ENCODE measurements at regions not wholly inside any gene's neighbourhood (a gene's known extent, or its start where the extent isn't known, plus 50 kb on each side); places are given as distances from the start of the nearest gene placed in this dataset.

DNA sequence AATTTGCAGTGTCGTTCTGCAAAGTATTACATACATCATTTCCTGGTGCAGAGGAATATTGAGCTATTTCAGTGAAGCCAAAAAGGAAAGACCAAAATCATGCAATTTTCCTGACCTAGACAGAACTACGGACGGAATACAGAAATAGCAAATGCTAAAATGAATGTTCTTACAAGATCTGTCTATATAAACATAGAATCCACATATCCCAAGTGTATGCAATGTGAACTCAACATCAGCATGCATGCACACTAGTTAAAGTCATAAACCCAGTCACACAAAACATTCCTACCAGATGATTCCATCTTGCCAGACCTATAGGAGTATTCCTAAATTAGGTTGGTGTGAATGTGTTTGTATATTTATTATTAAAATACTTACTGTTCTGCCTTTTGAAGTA is 383.7 kb upstream of the ZNF507 start:
- H3K27ac ChIP-seq (ENCODE audit: low read length) = no peak overlapping the region
- no peak overlapping the region for H3K9ac ChIP-seq (ENCODE audit: low read length)
- H3K4me3 ChIP-seq (ENCODE audit: low read length) = no peak overlapping the region
- H3K36me3 ChIP-seq (ENCODE audit: insufficient read depth, low read length) = no peaks in the 10 kb centered on the region
- no peaks in the 10 kb centered on the region for H3K4me1 ChIP-seq (ENCODE audit: low read length)
- no peak for DNase-seq
- H3K27me3 ChIP-seq (ENCODE audit: low read length) = no peaks in the 10 kb centered on the region
- H3K9me2 ChIP-seq (replicated peaks; ENCODE audit: insufficient read depth, low read length) = no peaks in the 10 kb centered on the region
- H3K79me2 ChIP-seq (ENCODE audit: low read length) = no peaks in the 10 kb centered on the region
- no peaks in the 10 kb centered on the region for H4K20me1 ChIP-seq (ENCODE audit: insufficient read depth, low read depth, low read length)
- H3K4me2 ChIP-seq (ENCODE audit: low read depth, low read length, poor library complexity, severe bottlenecking) = no peak overlapping the region
- H3K9me3 ChIP-seq (ENCODE audit: low read length) = no peaks in the 10 kb centered on the region
- H2AFZ ChIP-seq (ENCODE audit: low read length) = no peak overlapping the region

DNA sequence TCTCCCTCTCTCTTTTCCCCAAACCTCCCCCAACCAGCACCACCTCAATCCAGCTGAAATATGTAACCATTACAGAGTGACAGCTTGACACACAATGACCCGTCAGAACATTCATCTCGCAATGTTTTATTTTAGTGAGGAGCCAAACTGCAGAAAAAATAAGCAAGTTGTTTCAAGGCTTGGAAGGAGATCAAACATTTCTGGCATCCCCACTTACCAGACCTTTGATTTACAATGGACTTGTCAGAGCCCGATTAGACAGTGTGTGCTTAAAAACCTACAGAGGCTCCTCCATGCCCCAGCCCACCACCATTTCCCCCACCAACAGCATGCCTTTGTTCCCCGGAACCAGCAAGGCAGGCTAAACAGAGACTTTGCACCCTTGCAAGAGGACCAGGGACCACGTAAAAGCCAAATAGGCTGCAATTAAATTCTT is 382.8 kb upstream of the ZNF507 start:
- H3K4me2 ChIP-seq (ENCODE audit: low read depth, low read length, poor library complexity, severe bottlenecking) = no peak overlapping the region
- no peak for DNase-seq
- H3K36me3 ChIP-seq (ENCODE audit: insufficient read depth, low read length) = no peaks in the 10 kb centered on the region
- H3K27me3 ChIP-seq (ENCODE audit: low read length) = no peaks in the 10 kb centered on the region
- no peaks in the 10 kb centered on the region for H3K9me2 ChIP-seq (replicated peaks; ENCODE audit: insufficient read depth, low read length)
- no peaks in the 10 kb centered on the region for H3K4me1 ChIP-seq (ENCODE audit: low read length)
- H4K20me1 ChIP-seq (ENCODE audit: insufficient read depth, low read depth, low read length) = no peaks in the 10 kb centered on the region
- H3K9ac ChIP-seq (ENCODE audit: low read length) = no peak overlapping the region
- H3K9me3 ChIP-seq (ENCODE audit: low read length) = no peaks in the 10 kb centered on the region
- no peak overlapping the region for H2AFZ ChIP-seq (ENCODE audit: low read length)
- no peaks in the 10 kb centered on the region for H3K79me2 ChIP-seq (ENCODE audit: low read length)
- no peak overlapping the region for H3K27ac ChIP-seq (ENCODE audit: low read length)
- H3K4me3 ChIP-seq (ENCODE audit: low read length) = no peak overlapping the region

DNA sequence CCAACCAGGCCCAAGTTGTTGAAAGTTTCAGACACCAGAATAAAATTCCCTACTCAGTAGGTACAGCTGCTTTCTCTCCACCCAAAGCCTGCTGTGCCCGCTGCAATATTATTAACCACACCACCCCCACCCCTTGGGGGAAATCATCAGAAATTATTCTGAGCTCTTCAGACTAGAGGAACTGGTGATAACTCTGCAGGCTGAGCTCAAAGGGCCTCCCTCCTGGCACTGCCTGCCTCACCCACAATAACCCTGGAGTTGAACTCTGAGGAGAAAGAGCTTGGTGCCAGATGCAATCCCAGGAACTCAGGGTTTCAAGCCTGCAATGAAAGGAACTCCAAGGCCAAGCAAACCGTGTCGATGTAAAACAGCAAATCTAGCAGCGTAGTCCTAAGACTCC is 381.7 kb upstream of the ZNF507 start:
- H3K79me2 ChIP-seq (ENCODE audit: low read length) = no peaks in the 10 kb centered on the region

DNA sequence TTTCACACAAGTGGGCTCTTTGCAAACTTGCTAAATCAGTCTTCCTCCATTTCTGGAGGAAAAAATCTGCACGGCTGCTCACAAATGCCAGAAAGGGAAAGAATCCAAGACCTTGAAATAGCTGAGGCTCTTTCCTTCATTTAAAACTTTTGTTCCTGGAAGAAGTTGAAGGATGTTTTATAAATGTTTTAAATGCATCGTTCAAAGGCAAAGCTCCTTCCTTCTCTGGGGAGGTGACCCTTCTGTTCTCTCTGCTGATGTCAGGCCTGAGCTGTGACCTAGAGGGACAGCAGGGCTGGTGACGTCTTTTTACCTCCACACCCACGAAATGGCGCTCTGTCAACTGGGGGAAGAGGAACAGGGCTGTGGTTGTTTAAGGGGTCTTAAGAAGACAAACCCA is 376.4 kb upstream of the ZNF507 start:
- H3K79me2 ChIP-seq (ENCODE audit: low read length) = no peaks in the 10 kb centered on the region
- H4K20me1 ChIP-seq (ENCODE audit: insufficient read depth, low read depth, low read length) = no peaks in the 10 kb centered on the region
- H3K9me2 ChIP-seq (replicated peaks; ENCODE audit: insufficient read depth, low read length) = no peaks in the 10 kb centered on the region
- no peaks in the 10 kb centered on the region for H3K36me3 ChIP-seq (ENCODE audit: insufficient read depth, low read length)
- 0 out of 2 replicates have a peak, but pooled peaks cover 2% of the 10 kb centered on the region for H3K27me3 ChIP-seq (ENCODE audit: low read length)
- no peak overlapping the region for H2AFZ ChIP-seq (ENCODE audit: low read length)
- no peak overlapping the region for H3K4me2 ChIP-seq (ENCODE audit: low read depth, low read length, poor library complexity, severe bottlenecking)
- no peaks in the 10 kb centered on the region for H3K9me3 ChIP-seq (ENCODE audit: low read length)
- H3K27ac ChIP-seq (ENCODE audit: low read length) = no peak overlapping the region
- no peaks in the 10 kb centered on the region for H3K4me1 ChIP-seq (ENCODE audit: low read length)
- no peak overlapping the region for H3K9ac ChIP-seq (ENCODE audit: low read length)
- no peak for DNase-seq
- no peak overlapping the region for H3K4me3 ChIP-seq (ENCODE audit: low read length)

More for the DNA sequence above, 381.7 kb upstream of the ZNF507 start:
- DNase-seq = no peak
- H3K4me1 ChIP-seq (ENCODE audit: low read length) = no peaks in the 10 kb centered on the region
- no peaks in the 10 kb centered on the region for H3K9me3 ChIP-seq (ENCODE audit: low read length)
- no peaks in the 10 kb centered on the region for H3K27me3 ChIP-seq (ENCODE audit: low read length)
- H2AFZ ChIP-seq (ENCODE audit: low read length) = no peak overlapping the region
- no peaks in the 10 kb centered on the region for H4K20me1 ChIP-seq (ENCODE audit: insufficient read depth, low read depth, low read length)
- H3K9me2 ChIP-seq (replicated peaks; ENCODE audit: insufficient read depth, low read length) = no peaks in the 10 kb centered on the region
- H3K27ac ChIP-seq (ENCODE audit: low read length) = no peak overlapping the region
- no peak overlapping the region for H3K4me2 ChIP-seq (ENCODE audit: low read depth, low read length, poor library complexity, severe bottlenecking)
- H3K4me3 ChIP-seq (ENCODE audit: low read length) = no peak overlapping the region
- H3K9ac ChIP-seq (ENCODE audit: low read length) = no peak overlapping the region
- no peaks in the 10 kb centered on the region for H3K36me3 ChIP-seq (ENCODE audit: insufficient read depth, low read length)

DNA sequence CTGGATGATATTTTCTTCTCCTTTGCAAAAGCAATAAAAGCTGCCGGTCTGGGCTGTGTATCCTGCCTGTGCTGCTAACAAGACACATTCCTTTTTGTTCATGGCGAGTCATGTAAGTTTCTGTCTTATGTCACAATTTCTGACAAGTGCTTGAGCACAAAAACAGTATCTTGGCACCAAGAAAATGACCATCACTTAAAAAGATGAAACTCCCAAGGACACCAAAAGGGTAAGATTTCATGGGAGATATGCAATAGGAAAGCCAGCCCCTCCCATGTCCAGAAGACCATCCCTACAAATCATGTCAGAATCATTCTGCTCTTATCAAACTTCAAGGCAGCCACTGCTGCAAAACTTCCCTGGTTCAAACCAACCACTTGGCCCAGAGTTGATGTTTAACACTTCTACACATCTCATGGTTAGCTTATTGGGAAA is 375.4 kb upstream of the ZNF507 start:
- Histone ChIP-seq H2AFZ (ENCODE audit: low read length) (no peak overlapping the region), H4K20me1 (ENCODE audit: insufficient read depth, low read depth, low read length) (no peaks in the 10 kb centered on the region), H3K4me1 (ENCODE audit: low read length) (no peaks in the 10 kb centered on the region), H3K4me2 (ENCODE audit: low read depth, low read length, poor library complexity, severe bottlenecking) (no peak overlapping the region), H3K36me3 (ENCODE audit: insufficient read depth, low read length) (no peaks in the 10 kb centered on the region), H3K9me2 (replicated peaks; ENCODE audit: insufficient read depth, low read length) (no peaks in the 10 kb centered on the region), H3K4me3 (ENCODE audit: low read length) (no peak overlapping the region), H3K79me2 (ENCODE audit: low read length) (no peaks in the 10 kb centered on the region), H3K9ac (ENCODE audit: low read length) (no peak overlapping the region), H3K27ac (ENCODE audit: low read length) (no peak overlapping the region), H3K9me3 (ENCODE audit: low read length) (no peaks in the 10 kb centered on the region), H3K27me3 (ENCODE audit: low read length) (0 out of 2 replicates have a peak, but pooled peaks cover 2% of the 10 kb centered on the region)
- DNase-seq = no peak

DNA sequence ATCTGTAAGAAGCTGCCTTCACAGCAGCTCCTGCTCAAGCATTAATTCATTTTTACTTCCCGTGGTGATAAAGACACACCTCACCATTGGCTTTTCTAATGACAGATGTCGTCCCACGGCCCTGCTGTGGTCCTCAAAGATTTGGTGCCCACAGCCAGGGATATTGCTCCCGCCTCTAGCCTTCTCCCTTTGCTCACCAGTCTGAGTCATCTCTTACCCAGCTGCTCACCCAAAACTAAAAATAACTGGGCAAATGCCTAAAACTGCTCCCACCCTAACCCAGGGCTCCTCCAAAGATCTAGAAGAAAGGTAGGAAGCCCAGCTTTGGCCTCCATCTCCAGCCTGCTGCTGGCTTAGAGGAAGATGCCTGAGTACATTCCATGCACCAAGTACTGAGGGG is 371.1 kb upstream of the ZNF507 start:
- Histone ChIP-seq H3K4me1 (ENCODE audit: low read length) (no peaks in the 10 kb centered on the region), H3K4me2 (ENCODE audit: low read depth, low read length, poor library complexity, severe bottlenecking) (no peak overlapping the region), H3K36me3 (ENCODE audit: insufficient read depth, low read length) (no peaks in the 10 kb centered on the region), H3K9me3 (ENCODE audit: low read length) (no peaks in the 10 kb centered on the region), H3K27ac (ENCODE audit: low read length) (no peak overlapping the region), H3K9ac (ENCODE audit: low read length) (no peak overlapping the region), H3K27me3 (ENCODE audit: low read length) (0 out of 2 replicates have a peak, but pooled peaks cover 2% of the 10 kb centered on the region), H2AFZ (ENCODE audit: low read length) (no peak overlapping the region), H3K79me2 (ENCODE audit: low read length) (no peaks in the 10 kb centered on the region), H3K4me3 (ENCODE audit: low read length) (no peak overlapping the region), H4K20me1 (ENCODE audit: insufficient read depth, low read depth, low read length) (no peaks in the 10 kb centered on the region), H3K9me2 (replicated peaks; ENCODE audit: insufficient read depth, low read length) (no peaks in the 10 kb centered on the region)
- no peak for DNase-seq

DNA sequence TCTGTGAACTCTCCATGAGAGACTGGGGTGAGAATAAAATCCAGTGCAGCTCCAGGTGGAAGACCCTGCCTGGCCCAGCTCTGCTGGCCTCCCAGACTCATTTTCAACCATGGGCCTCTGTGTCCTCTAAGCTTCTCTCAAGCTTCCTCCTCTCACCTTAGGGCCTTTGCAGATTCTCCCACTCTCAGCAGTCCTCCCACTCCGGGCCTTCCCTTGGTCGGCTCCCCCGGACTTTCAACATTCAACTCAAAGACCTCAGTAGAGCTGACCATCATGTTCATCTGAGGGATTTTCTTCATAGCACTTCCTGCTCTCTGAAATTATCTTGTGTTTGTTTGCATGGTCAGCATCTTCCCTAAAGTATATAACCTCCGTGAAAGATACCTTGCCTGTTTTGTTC is 370.5 kb upstream of the ZNF507 start:
- Histone ChIP-seq H3K9ac (ENCODE audit: low read length) (no peak overlapping the region), H3K4me3 (ENCODE audit: low read length) (no peak overlapping the region), H3K9me2 (replicated peaks; ENCODE audit: insufficient read depth, low read length) (no peaks in the 10 kb centered on the region), H3K9me3 (ENCODE audit: low read length) (no peaks in the 10 kb centered on the region), H2AFZ (ENCODE audit: low read length) (no peak overlapping the region), H3K4me2 (ENCODE audit: low read depth, low read length, poor library complexity, severe bottlenecking) (no peak overlapping the region), H3K27me3 (ENCODE audit: low read length) (no peaks in the 10 kb centered on the region), H3K4me1 (ENCODE audit: low read length) (no peaks in the 10 kb centered on the region), H3K79me2 (ENCODE audit: low read length) (no peaks in the 10 kb centered on the region), H4K20me1 (ENCODE audit: insufficient read depth, low read depth, low read length) (no peaks in the 10 kb centered on the region), H3K36me3 (ENCODE audit: insufficient read depth, low read length) (no peaks in the 10 kb centered on the region), H3K27ac (ENCODE audit: low read length) (no peak overlapping the region)
- no peak for DNase-seq

DNA sequence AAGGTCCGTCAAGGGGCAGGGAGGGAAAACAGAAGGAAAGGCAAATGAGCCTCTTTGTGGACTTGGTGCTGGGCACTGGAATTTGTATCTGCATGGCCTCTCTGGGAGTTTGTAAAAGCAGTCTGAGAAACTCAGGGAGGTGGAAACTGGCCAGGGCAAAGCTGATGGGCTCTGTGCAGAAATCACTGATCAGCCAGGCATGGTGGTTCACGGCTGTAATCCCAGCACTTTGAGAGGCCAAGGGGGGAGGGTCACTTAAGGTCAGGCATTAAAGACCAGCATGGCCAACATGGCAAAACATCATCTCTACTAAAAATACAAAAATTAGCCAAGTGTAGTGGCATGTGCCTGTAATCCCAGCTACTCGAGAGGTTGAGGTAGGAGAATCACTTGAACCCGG is 369.9 kb upstream of the ZNF507 start:
- Histone ChIP-seq H3K27ac (ENCODE audit: low read length) (no peak overlapping the region), H3K9me2 (replicated peaks; ENCODE audit: insufficient read depth, low read length) (no peaks in the 10 kb centered on the region), H3K4me3 (ENCODE audit: low read length) (no peak overlapping the region), H3K9me3 (ENCODE audit: low read length) (no peaks in the 10 kb centered on the region), H3K4me1 (ENCODE audit: low read length) (no peaks in the 10 kb centered on the region), H3K4me2 (ENCODE audit: low read depth, low read length, poor library complexity, severe bottlenecking) (no peak overlapping the region), H4K20me1 (ENCODE audit: insufficient read depth, low read depth, low read length) (no peaks in the 10 kb centered on the region), H3K36me3 (ENCODE audit: insufficient read depth, low read length) (no peaks in the 10 kb centered on the region), H3K79me2 (ENCODE audit: low read length) (no peaks in the 10 kb centered on the region), H2AFZ (ENCODE audit: low read length) (no peak overlapping the region), H3K9ac (ENCODE audit: low read length) (no peak overlapping the region), H3K27me3 (ENCODE audit: low read length) (no peaks in the 10 kb centered on the region)
- no peak for DNase-seq
